HFF-Myc (cell line): ENCODE measurements at regions not wholly inside any gene's neighbourhood (a gene's known extent, or its start where the extent isn't known, plus 50 kb on each side); places are given as distances from the start of the nearest gene placed in this dataset.
"Not testable (repeated sequence)": the region's sequence is repeated elsewhere in the genome, so short reads cannot be mapped to it uniquely, and the experiment has no call there.

Source experiments
- DNase-seq: peaks from one replicate; pipeline ENCODE4 v3.0.0-alpha.2; 2011; ENCODE audit warnings: low read depth; ENCODE audit errors: extremely low read depth
- H3K4me3 ChIP-seq: replicated peaks from 2 replicates; pipeline ENCODE4 v1.5.1; 2011; ENCODE audit warnings: low read depth, mild to moderate bottlenecking, control low read depth, low read length
- CTCF ChIP-seq: IDR thresholded peaks from 2 replicates; pipeline ENCODE4 v1.5.1; 2012; ENCODE audit warnings: mild to moderate bottlenecking, low read depth, low read length, control low read depth; ENCODE audit errors: missing control alignments

- no peak for DNase-seq
- no peak overlapping the region for H3K4me3 ChIP-seq
- no peak for TF ChIP-seq CTCF
Measured at GRCh38 chr11:114959953-114960505, 281.7 kb downstream of the NXPE2 start.

- not testable (repeated sequence) for DNase-seq, H3K4me3 ChIP-seq
Measured at GRCh38 chr11:114960819-114961218, 282.5 kb downstream of the NXPE2 start.

GRCh38 chr11:114964676-114965214, 286.4 kb downstream of the NXPE2 start:
- no peak for TF ChIP-seq CTCF
- no peak for DNase-seq
- no peak overlapping the region for H3K4me3 ChIP-seq

- H3K4me3 ChIP-seq: no peak overlapping the region
- no peak for TF ChIP-seq CTCF
- DNase-seq: no peak
Measured at GRCh38 chr11:114970927-114971645, 292.8 kb downstream of the NXPE2 start.

- DNase-seq: no peak
Measured at GRCh38 chr11:114972105-114972504, 293.8 kb downstream of the NXPE2 start.

GRCh38 chr11:114977651-114978050, 299.3 kb downstream of the NXPE2 start:
- H3K4me3 ChIP-seq: no peak overlapping the region
- DNase-seq: no peak
- no peak for TF ChIP-seq CTCF

More at GRCh38 chr11:114972105-114972504, 293.8 kb downstream of the NXPE2 start:
- H3K4me3 ChIP-seq: no peak overlapping the region
- no peak for TF ChIP-seq CTCF

- H3K4me3 ChIP-seq: no peak overlapping the region
- no peak for TF ChIP-seq CTCF
- no peak for DNase-seq
Measured at GRCh38 chr11:114982141-114982540, 303.8 kb downstream of the NXPE2 start.
